Esophagus muscularis mucosa (tissue), 2 donors: ENCODE measurements at regions not wholly inside any gene's neighbourhood (a gene's known extent, or its start where the extent isn't known, plus 50 kb on each side); places are given as distances from the start of the nearest gene placed in this dataset.

Experiments used
- EP300 ChIP-seq: sonication (generic); formaldehyde crosslinking; IDR thresholded peaks from one replicate; pipeline ENCODE4 v1.6.1; 2017; ENCODE audit warnings: antibody characterized with exemption
- POLR2A ChIP-seq: fragments of 450-650 bp; IDR thresholded peaks from one replicate; pipeline ENCODE4 v1.6.1; 2017; ENCODE audit warnings: antibody characterized with exemption, moderate library complexity, mild to moderate bottlenecking, low read depth

- TF ChIP-seq POLR2A (no peak), EP300 (no peak)
Measured at GRCh38 chr4:58163156-58163555, 1053.0 kb upstream of the IGFBP7 start.
